Fibroblast of skin of abdomen (primary cell): ENCODE measurements at regions not wholly inside any gene's neighbourhood (a gene's known extent, or its start where the extent isn't known, plus 50 kb on each side); places are given as distances from the start of the nearest gene placed in this dataset.

ENCODE experiments used
- DNase-seq: peaks from one replicate; pipeline ENCODE4 v3.0.0-alpha.2; 2013

DNA sequence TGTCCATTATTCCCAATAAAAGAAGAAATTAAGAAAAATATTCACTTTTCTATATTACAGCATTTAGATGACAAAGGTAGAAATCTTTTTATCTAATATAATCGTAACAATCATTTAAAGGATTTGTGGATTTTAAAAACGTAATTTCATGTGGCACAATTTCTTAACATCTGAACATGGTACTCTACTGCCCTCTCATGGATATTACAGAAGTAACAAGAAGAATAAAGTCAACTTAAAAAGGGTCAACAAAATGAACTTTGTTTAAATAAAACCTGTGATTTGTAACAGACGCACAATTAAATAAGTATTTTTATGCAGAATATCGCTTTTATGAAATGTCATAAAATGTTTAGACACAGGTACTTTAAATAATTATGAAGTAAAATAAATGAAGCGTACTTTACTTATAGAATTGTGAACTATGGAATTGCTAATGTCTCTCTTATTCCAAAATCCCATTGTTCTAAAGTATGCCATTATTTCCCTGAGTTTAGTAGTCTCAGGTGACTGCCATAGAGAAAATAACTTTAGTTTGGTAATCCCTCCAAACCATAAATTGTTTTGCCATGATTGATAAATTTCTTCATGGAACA is 366.8 kb upstream of the ZNF385D start:
- peak; percentile 48 for DNase-seq

- DNase-seq, result no peak
Observed at GRCh38 chr3:22118542-22118941, 367.5 kb upstream of the ZNF385D start.

DNA sequence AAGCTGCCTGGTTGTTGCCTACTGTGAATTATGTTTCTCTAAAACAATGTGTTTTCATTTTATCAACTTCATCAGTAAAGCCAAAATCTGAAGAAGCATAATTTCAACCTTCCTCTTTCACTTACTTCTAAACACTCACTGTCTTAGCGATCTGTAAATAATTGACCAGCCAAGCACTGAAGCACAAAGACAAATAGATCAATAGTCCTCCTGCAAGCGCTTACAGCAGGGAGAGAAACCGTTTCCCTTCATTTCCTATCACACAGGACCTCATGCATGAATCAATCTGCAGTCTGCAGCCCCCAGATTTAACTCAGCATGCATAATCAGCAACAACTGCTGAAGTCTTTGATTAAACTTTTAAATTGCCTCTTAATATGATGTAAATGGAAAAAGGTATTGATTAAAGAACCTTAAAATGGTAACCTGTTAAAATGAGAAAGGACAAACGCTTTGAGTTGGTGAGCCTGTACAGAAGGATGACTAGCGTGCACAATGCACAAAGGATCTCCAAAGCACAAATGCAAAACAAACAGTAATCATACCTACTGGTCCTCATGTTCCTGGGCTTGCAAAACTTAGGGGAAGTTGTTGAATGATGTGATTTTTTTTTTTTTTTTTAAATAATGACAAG is 370.2 kb upstream of the ZNF385D start:
- no peak for DNase-seq

GRCh38 chr3:22122567-22122966 is 371.6 kb upstream of the ZNF385D start:
- DNase-seq, result no peak

DNA sequence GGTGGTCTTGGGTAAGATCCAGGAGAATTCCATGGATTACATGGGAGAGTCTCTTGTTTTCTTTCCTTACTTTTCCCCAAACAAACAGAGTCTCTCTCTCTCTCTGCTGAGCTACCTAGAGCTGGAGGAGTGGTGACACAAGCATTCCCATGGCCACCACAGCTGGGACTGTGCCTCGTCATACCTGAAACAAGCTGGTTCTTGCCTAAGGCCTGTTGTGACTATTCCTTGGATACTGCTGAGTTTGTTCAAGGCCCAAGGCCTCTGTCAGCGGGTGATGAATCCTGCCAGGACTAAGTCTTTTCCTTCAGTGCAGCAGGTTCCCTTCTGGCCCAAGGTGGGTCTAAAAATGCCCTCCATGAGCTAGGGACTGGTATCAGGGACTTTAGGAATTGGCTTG is 378.1 kb upstream of the ZNF385D start:
- DNase-seq, result no peak

GRCh38 chr3:22141769-22142168 is 390.8 kb upstream of the ZNF385D start:
- no peak for DNase-seq

DNA sequence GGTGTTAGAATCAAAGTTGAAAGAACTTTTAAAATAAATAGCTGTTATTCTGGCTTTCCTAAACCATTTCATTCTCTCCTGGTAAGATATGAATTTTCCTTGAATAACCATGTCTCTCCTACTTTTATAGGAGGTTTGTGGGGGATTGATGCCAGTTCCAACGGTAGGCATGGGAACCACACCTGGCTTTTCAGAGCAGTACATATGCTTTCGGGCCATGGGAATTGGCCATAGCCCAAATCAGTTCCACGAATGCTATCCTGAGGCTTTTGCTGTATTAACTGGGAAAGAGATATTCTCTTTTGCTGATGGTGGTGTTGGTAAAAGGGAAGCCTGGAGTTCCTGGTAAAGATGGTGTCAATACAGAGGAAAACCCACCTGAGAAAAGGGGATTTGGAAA is 396.2 kb upstream of the ZNF385D start:
- no peak for DNase-seq

- DNase-seq, result no peak
Observed at GRCh38 chr3:22156868-22157267, 405.9 kb upstream of the ZNF385D start.

GRCh38 chr3:22157848-22158247 is 406.8 kb upstream of the ZNF385D start:
- peak; percentile 12 for DNase-seq

DNA sequence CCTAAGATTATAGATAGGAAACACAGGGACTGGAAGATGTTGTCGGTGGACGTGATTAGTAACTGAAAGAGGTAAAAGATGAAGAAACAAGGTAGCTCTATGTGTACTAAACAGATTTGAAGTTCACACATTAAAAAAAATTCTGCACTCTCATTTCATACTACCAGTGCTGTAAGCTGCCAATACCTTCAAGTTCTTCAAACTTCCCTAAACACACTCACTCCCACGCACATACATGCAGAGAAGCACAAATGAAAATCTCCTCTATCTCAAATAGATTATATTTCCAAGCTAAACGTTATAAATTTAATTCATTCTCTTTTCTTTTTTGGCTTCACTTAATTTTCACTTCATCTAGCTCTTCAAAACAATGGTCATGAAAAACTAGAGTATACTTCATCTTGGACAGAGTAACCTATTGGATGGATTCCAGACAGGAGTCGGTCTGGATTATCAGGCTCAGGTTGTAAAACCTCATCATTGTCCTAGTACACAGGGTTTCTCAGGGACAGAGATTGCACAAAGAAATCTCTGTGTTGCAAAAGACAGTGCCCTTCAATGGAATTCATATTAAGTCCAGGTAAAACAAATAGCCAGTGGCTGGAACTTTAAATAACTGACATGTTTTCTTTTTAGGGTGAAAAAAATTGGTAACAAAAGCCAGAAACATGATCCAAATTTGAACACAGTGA is 408.1 kb upstream of the ZNF385D start:
- no peak for DNase-seq

- no peak for DNase-seq
Observed at GRCh38 chr3:22161315-22161714, 410.3 kb upstream of the ZNF385D start.

GRCh38 chr3:22170370-22170769 is 419.4 kb upstream of the ZNF385D start:
- no peak for DNase-seq

DNA sequence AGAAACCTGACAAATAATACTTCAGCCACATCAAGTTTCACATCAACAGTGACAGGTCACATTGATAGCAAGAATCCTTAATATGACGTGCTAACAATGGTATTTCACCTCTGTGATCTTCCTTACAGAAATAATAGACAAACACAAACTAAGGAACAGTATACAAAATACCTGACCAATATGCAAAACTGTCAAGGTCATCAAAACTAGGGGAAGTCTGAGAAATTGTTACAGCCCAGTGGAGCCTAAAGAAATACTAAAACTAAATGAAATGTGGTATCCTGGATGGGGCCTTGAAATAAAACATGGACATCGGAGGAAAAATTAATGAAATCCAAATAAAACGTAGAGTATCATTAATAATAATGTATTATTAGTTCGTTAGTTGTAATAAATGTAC is 422.0 kb upstream of the ZNF385D start:
- no peak for DNase-seq

DNA sequence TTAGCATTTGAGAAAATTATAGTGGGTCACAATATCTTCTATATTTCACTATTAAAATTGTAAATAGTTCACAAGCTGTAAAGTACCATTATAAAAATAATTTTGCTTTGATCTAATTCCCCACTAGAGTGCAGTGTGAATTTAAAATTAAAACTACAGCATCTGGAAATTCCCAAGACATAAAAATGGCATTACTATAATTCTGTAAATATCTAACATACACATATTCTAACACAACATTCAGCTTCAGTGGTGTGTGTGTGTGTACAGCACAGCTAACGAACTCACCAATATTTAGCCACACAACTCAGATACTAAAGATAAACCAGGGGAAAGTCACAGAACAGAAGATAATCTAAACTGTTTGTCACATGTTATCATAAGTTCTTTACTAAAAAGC is 424.9 kb upstream of the ZNF385D start:
- DNase-seq, result no peak

- no peak for DNase-seq
Observed at GRCh38 chr3:22176911-22177310, 425.9 kb upstream of the ZNF385D start.

DNA sequence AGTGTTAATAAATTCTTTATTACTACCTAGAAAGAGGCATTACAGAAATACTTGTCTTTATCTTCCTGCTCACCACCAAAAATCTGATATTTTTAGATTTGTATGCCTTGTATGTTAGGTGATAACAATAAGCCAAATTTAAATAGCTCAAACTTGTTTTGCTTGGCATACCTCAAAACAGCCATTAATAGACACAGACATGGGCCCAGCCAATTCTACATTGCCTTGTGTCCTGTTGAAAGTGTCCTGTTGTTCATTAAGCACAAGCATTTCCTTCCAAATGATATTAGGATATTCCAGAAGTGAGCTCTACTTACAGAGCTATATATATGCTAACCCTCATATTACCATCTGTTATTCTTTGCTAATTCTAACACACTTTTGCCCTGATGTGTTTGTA is 438.6 kb upstream of the ZNF385D start:
- DNase-seq, result no peak

DNA sequence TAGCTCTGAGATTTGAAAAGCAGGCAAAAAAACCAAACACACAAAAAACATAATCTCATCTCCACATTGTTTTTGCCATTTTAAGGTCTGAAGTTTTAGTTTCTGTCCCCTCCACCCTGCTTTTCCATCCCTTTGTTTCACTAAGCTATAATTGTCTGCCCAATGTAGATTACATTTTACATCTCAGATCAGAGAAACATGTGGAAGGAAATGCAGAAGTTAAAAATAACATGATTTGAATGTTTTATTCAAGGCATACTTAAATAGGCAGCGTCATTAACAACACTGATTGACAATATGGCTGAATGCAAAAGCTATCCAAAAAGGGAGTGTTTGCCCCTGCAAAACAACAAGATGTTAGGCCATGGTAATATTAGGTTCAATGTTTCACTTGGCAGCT is 448.1 kb upstream of the ZNF385D start:
- DNase-seq, result no peak

GRCh38 chr3:22208844-22209243 is 457.8 kb upstream of the ZNF385D start:
- no peak for DNase-seq

GRCh38 chr3:22209578-22209977 is 458.6 kb upstream of the ZNF385D start:
- DNase-seq, result no peak

GRCh38 chr3:22210693-22211092 is 459.7 kb upstream of the ZNF385D start:
- no peak for DNase-seq

DNA sequence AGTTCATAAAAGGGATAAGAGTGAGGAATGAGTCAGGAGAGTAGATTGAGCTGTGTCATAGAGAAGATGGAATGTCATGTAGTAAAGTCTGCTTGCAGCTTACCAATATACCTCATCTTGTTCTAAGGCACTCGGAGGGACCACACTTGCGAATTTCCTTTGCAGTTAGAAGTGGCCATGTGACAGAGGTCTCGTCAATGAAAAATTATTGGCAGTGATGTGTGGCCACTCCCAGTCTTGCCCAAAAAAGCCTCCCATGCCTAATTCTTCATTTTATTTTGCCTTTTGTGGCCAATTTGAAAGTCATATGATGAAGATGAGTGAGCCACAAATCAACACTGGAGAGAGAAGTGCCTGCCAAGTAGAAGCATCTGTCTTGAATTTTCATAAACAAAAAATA is 465.6 kb upstream of the ZNF385D start:
- DNase-seq, result no peak

DNA sequence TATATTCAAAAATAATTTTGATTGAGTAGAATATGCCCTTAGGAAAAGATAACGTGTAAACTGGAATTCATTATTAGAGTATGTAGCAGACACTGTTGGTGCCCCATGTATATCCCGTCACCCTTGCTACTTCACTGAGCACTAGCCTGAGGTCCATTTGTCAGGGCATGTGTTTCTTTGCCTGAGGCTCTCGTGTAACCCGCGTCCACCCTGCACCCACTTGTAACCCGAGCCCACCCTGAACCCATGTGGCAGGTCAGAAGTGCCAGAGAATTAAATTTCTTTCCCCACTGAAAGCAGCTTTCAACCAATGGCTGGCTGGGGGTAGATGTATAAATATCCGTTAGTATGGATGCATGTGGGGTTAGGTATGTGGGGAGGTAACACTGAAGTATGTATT is 474.2 kb upstream of the ZNF385D start:
- no peak for DNase-seq

DNA sequence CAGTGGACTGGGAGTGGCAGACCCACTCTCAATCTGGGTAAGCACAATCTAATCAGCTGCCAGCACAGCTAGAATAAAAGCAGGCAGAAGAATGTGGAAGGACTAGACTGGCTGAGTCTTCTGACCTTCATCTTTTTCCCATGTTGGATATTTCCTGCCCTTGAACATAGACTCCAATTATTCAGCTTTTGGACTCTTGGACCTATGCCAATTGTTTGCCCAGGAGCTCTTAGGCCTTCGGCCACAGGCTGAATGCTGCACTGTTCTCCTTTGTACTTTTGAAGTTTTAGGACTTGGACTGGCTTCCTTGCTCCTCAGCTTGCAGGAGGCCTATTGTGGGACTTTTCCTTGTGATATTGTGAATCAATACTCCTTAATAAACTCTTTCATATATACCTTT is 477.7 kb upstream of the ZNF385D start:
- no peak for DNase-seq

- DNase-seq, result peak; percentile 33
Observed at GRCh38 chr3:22231061-22231460, 480.1 kb upstream of the ZNF385D start.
